Prostate gland (tissue), 2 donors: ENCODE measurements at regions not wholly inside any gene's neighbourhood (a gene's known extent, or its start where the extent isn't known, plus 50 kb on each side); places are given as distances from the start of the nearest gene placed in this dataset.

Experiments used
- DNase-seq: peaks from one replicate; pipeline ENCODE4 v3.0.0-alpha.2; 2019; ENCODE audit warnings: low spot score
- H3K27ac ChIP-seq, 2 donors: fragments of 200-600 bp; sonication (generic); 2 replicates each; pipeline ENCODE4 v1.5.1; 2017 to 2019
- H3K27me3 ChIP-seq: fragments of 200-600 bp; sonication (generic); replicated peaks from 2 replicates; pipeline ENCODE4 v1.5.1; 2019; ENCODE audit not compliant: insufficient read depth
- H3K36me3 ChIP-seq, 2 donors: fragments of 200-600 bp; sonication (generic); 1 replicate in 1 of 2; 2 replicates in 1 of 2; pipeline versions ENCODE4 v1.5.1 to v1.8.1; 2017 to 2019
- H3K4me1 ChIP-seq: fragments of 200-600 bp; sonication (generic); replicated peaks from 2 replicates; pipeline ENCODE4 v1.5.1; 2019
- H3K4me3 ChIP-seq, 2 donors: fragments of 200-600 bp; sonication (generic); 2 replicates each; pipeline ENCODE4 v1.5.1; 2017 to 2019
- H3K9me3 ChIP-seq: fragments of 200-600 bp; sonication (generic); 2 replicates; pipeline ENCODE4 v1.5.1; 2017
- CTCF ChIP-seq, 4 experiments: fragments of 200-600 bp in 2 of 4; fragments of 450-650 bp in 2 of 4; sonication (generic) in 2 of 4; IDR thresholded peaks; 1 replicate in 3 of 4; 2 replicates in 1 of 4; pipeline ENCODE4 v1.5.1; 2016 to 2019; ENCODE audit warnings: antibody characterized with exemption in 4 of 4, mild to moderate bottlenecking in 2 of 4, moderate library complexity in 2 of 4
- POLR2A ChIP-seq: fragments of 450-650 bp; IDR thresholded peaks from one replicate; pipeline ENCODE4 v1.6.1; 2016; ENCODE audit warnings: antibody characterized with exemption, mild to moderate bottlenecking
- POLR2AphosphoS5 ChIP-seq: sonication (generic); formaldehyde crosslinking; IDR thresholded peaks from one replicate; pipeline ENCODE4 v1.6.1; 2017; ENCODE audit warnings: antibody characterized with exemption
- whole genome bisulfite sequencing: methylation state at CpG from one replicate; pipeline ENCODE4 v1.1.5; 2018; 5-methylcytosine and 5-hydroxymethylcytosine counted together
- intact Hi-C: fragments of 100-400 bp; cut with DNase I; formaldehyde crosslinking; loops from one replicate; pipeline ENCODE4 v1.14.2; 2022

GRCh38 chr1:98441281-98441680, 220.2 kb upstream of the SNX7 start:
- Histone ChIP-seq H3K4me3 (no peak overlapping the region), H3K4me1 (no peaks in the 10 kb centered on the region), H3K9me3 (no peaks in the 10 kb centered on the region), H3K36me3 (no peaks in the 10 kb centered on the region), H3K27me3 (no peaks in the 10 kb centered on the region), H3K27ac (no peak overlapping the region)
- DNase-seq = no peak
- intact Hi-C loops = no loop called here
- TF ChIP-seq CTCF (IDR thresholded peaks at IDR 0.05) (no peak), POLR2AphosphoS5 (no peak), POLR2A (no peak)
- WGBS = 97% methylated on average over 1 of the region's 1 CpG

- Histone ChIP-seq H3K4me1 (no peaks in the 10 kb centered on the region), H3K27me3 (no peaks in the 10 kb centered on the region), H3K36me3 (no peaks in the 10 kb centered on the region), H3K9me3 (no peaks in the 10 kb centered on the region), H3K4me3 (no peak overlapping the region), H3K27ac (no peak overlapping the region)
- TF ChIP-seq POLR2AphosphoS5 = no peak
- TF ChIP-seq POLR2A = no peak
- no peak for TF ChIP-seq CTCF (IDR thresholded peaks at IDR 0.05)
- no peak for DNase-seq
- 53% methylated on average over 2 of the region's 2 CpGs for WGBS
- intact Hi-C loops = no loop called here
Observed at GRCh38 chr1:98439471-98439870, 222.1 kb upstream of the SNX7 start.

GRCh38 chr1:98437540-98437939, 224.0 kb upstream of the SNX7 start:
- Histone ChIP-seq H3K36me3 (no peaks in the 10 kb centered on the region), H3K27me3 (no peaks in the 10 kb centered on the region), H3K9me3 (no peaks in the 10 kb centered on the region), H3K4me3 (no peak overlapping the region), H3K27ac (no peak overlapping the region), H3K4me1 (no peaks in the 10 kb centered on the region)
- intact Hi-C loops = no loop called here
- TF ChIP-seq POLR2A = no peak
- TF ChIP-seq CTCF (IDR thresholded peaks at IDR 0.05) = no peak
- DNase-seq = no peak

GRCh38 chr1:98437011-98437410, 224.5 kb upstream of the SNX7 start:
- Histone ChIP-seq H3K4me3 (no peak overlapping the region), H3K36me3 (no peaks in the 10 kb centered on the region), H3K27me3 (no peaks in the 10 kb centered on the region), H3K27ac (no peak overlapping the region), H3K4me1 (no peaks in the 10 kb centered on the region), H3K9me3 (no peaks in the 10 kb centered on the region)
- DNase-seq = no peak
- intact Hi-C loops = no loop called here
- TF ChIP-seq POLR2AphosphoS5 (no peak), CTCF (IDR thresholded peaks at IDR 0.05) (no peak), POLR2A (no peak)
- WGBS = 82% methylated on average over 2 of the region's 2 CpGs

- 10% methylated on average over 2 of the region's 2 CpGs for whole genome bisulfite sequencing
- DNase-seq = no peak
- Histone ChIP-seq H3K36me3 (no peaks in the 10 kb centered on the region), H3K27ac (no peak overlapping the region), H3K9me3 (no peaks in the 10 kb centered on the region), H3K4me3 (no peak overlapping the region), H3K27me3 (no peaks in the 10 kb centered on the region), H3K4me1 (no peaks in the 10 kb centered on the region)
- TF ChIP-seq POLR2A (no peak), CTCF (IDR thresholded peaks at IDR 0.05) (no peak), POLR2AphosphoS5 (no peak)
- intact Hi-C loops = no loop called here
Observed at GRCh38 chr1:98429965-98430443, 231.5 kb upstream of the SNX7 start.
